ENCODE measurements at regions not wholly inside any gene's neighbourhood (a gene's known extent, or its start where the extent isn't known, plus 50 kb on each side); places are given as distances from the start of the nearest gene placed in this dataset.

GRCh38 chr6:40312213-40313015 is 274.8 kb downstream of the LRFN2 start:
- DNase-seq (ENCODE audit: low spot score): peak; percentile 44

- DNase-seq (ENCODE audit: low spot score): peak; percentile 35
Measured at GRCh38 chr6:40308533-40309306, 278.4 kb downstream of the LRFN2 start.

GRCh38 chr6:40307712-40308111 is 279.5 kb downstream of the LRFN2 start:
- DNase-seq (ENCODE audit: low spot score): no peak

DNA sequence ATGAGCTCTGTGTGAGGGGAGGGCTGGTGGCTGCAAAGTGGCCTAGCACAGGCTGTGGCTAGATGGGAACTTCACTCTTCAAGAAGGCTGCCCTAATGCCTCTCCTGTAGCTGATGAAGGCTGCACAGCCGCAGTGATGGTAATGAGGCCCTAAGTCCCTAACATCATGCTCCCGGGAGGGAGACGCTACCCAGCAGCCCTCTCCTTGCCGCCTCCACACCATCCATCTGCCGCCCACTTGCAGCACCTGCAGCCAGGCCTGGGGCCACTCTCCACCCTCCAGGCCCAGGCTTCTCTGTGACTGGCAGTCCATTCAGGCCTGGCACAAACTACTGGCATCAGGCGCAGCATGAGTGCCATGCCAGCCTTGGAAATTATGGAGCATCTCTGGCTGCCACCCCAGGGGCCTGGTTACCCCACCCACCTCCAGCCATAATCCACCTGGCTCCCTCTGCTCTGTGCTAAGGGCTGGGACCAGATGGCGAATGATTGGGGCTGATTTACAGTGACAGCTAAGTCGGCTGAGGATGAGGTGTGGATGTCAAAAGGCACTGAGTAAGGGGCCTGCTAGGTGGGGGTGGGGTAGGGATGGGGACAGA is 284.2 kb downstream of the LRFN2 start:
- no peak for DNase-seq (ENCODE audit: low spot score)

DNA sequence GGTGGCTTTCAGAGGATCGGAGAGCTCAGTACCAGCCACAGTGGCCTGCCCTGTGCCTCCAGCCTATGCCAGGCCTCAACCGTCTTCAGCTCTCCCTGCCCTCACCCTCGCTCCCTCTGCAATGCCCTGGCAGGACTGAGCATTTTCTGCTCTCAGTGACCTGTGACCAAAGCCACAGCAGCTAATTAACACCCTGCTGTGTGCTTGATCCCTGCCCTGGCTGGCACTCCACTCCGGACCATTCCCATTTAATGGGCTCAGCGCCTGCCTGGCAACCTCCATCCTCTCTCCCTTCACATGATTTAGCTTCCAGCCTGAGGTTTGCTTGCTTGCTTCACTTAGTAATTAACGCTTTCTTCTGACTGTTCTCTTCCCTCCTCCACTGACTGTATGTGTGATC is 287.5 kb downstream of the LRFN2 start:
- DNase-seq (ENCODE audit: low spot score): no peak

DNA sequence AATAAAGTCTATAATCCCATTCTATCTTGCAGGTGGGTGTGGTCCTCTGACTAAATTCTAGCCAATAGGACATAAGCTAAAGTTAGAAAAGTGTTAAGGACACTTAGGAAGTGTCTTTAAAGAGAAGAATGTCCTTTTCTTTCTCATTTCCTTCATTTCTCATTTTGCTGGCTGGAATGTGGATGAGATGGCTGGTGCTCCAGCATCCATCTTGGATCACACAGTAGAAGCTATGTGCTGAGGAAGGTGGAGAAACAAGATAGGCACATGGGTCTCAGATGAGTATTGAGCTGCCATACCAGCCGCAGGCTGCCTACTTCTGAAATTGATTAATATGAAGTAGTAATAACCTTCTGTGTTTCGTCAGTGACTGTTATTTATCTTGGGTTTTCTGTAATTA is 289.0 kb downstream of the LRFN2 start:
- no peak for DNase-seq (ENCODE audit: low spot score)

- DNase-seq (ENCODE audit: low spot score): no peak
Measured at GRCh38 chr6:40295251-40295950, 291.8 kb downstream of the LRFN2 start.

- no peak for DNase-seq (ENCODE audit: low spot score)
Measured at GRCh38 chr6:40293460-40294185, 293.5 kb downstream of the LRFN2 start.

- no peak for DNase-seq (ENCODE audit: low spot score)
Measured at GRCh38 chr6:40293060-40293459, 294.1 kb downstream of the LRFN2 start.

GRCh38 chr6:40290816-40291215 is 296.3 kb downstream of the LRFN2 start:
- DNase-seq (ENCODE audit: low spot score): no peak

- DNase-seq (ENCODE audit: low spot score): no peak
Measured at GRCh38 chr6:40288919-40289318, 298.2 kb downstream of the LRFN2 start.

GRCh38 chr6:40287296-40287850 is 299.8 kb downstream of the LRFN2 start:
- no peak for DNase-seq (ENCODE audit: low spot score)

GRCh38 chr6:40286721-40287120 is 300.4 kb downstream of the LRFN2 start:
- DNase-seq (ENCODE audit: low spot score): no peak

DNA sequence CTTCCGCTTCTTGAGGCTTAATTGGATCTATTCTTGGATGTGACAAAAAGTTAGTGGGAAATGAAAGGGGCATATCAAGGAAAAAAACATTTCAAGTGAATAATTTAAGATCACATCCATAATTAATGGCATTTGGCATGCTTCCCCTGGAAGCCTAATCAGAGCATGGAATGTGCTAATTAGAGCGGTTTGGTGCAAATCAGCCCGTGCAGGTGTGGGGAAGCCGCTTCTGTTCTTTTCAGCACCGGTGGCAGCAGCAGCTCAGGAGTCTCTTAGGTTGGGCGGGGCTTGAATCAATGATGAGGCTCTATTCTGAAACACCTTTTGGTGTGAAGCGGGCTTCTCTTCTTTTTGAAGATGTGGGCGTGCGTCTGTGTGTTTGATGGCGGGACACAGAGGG is 301.2 kb downstream of the LRFN2 start:
- no peak for DNase-seq (ENCODE audit: low spot score)

DNA sequence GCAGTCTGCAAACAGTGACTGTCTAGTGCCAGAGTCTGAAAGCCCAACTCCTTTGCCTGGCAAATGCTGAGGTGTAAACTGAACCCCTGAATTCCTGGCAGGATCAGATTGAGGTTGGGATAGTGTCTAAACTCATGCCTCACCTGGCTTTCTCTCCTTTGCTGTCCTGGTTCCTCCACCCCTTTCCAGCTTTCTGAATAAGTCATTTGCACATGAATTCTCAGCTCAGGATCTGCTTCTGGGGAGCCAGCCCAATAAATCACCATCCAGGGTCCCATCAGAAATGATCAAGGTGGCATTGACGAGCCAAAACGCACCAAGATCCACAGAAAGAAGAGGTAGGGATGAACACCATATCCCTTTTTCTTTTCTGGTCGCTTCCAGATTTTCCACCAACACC is 301.6 kb downstream of the LRFN2 start:
- DNase-seq (ENCODE audit: low spot score): no peak

- no peak for DNase-seq (ENCODE audit: low spot score)
Measured at GRCh38 chr6:40282986-40283385, 304.2 kb downstream of the LRFN2 start.

GRCh38 chr6:40281402-40281801 is 305.8 kb downstream of the LRFN2 start:
- no peak for DNase-seq (ENCODE audit: low spot score)

- no peak for DNase-seq (ENCODE audit: low spot score)
Measured at GRCh38 chr6:40280231-40280630, 306.9 kb downstream of the LRFN2 start.

DNA sequence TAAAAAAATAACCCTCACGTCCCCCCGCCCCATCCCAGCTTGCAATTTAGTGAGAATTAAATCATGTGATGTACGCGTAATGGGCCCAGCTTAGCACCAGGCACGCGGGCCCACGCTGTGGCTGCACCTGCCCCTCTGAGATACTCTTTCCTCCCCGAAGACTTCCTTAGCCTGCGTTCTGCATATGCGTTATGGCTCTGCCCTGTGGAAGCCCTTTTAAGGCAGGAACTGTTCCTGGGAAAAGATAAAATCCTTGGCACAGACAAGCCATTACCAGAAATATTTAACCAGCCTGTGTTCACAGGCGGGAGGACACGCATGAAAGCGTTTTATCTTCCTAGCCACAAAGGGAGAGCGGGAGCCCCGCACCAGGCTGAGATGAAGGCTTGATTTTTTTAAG is 311.0 kb downstream of the LRFN2 start:
- no peak for DNase-seq (ENCODE audit: low spot score)

DNA sequence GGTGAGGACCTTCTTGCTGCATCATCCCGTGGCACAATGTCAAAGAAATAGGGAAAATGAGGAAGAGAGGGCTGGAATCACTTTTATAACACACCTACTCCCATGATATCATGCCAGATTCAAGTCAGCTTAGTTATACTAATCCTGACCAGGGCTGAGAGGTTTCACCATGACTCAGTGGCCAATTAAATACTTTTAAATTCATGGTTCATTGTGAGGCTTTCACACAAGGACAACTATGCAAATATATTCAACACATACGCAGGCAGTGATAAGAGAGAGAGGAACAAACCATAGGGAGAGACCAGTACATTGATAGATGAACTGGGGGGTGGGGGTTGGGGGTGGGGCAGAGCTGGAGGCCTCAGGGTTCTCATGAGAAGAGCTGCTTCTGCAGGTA is 313.1 kb downstream of the LRFN2 start:
- no peak for DNase-seq (ENCODE audit: low spot score)

- DNase-seq (ENCODE audit: low spot score): no peak
Measured at GRCh38 chr6:40268614-40269013, 318.6 kb downstream of the LRFN2 start.

Measured in RKO (cell line).